WERI-Rb-1 (cell line): ENCODE measurements at regions not wholly inside any gene's neighbourhood (a gene's known extent, or its start where the extent isn't known, plus 50 kb on each side); places are given as distances from the start of the nearest gene placed in this dataset.

Source experiments
- DNase-seq: peaks from one replicate; pipeline ENCODE4 v3.0.0-alpha.2; 2020
- H3K27ac ChIP-seq: fragments of 250-450 bp; sonication (Bioruptor Pico); 2 replicates; pipeline ENCODE4 v1.5.1; 2020; ENCODE audit warnings: mild to moderate bottlenecking, moderate library complexity
- H3K27me3 ChIP-seq: fragments of 250-450 bp; sonication (Bioruptor Pico); 2 replicates; pipeline ENCODE4 v1.5.1; 2021; ENCODE audit warnings: mild to moderate bottlenecking, low read depth, moderate library complexity; ENCODE audit not compliant: insufficient read depth, severe bottlenecking
- H3K36me3 ChIP-seq: fragments of 250-450 bp; sonication (Bioruptor Pico); 2 replicates; pipeline ENCODE4 v1.5.1; 2020; ENCODE audit warnings: mild to moderate bottlenecking, moderate library complexity
- H3K4me3 ChIP-seq: 2 replicates; pipeline ENCODE4 v1.5.1; 2011; ENCODE audit warnings: low read depth, mild to moderate bottlenecking, control low read depth, low read length
- H3K9me3 ChIP-seq: fragments of 250-450 bp; sonication (Bioruptor Pico); 2 replicates; pipeline ENCODE4 v1.5.1; 2021; ENCODE audit warnings: mild to moderate bottlenecking, moderate library complexity; ENCODE audit not compliant: severe bottlenecking
- TF ChIP-seq, protein P1 (sequence below): IDR thresholded peaks from 2 replicates; pipeline ENCODE4 v1.5.1; 2011; ENCODE audit warnings: low read depth, mild to moderate bottlenecking, control low read depth, inconsistent platforms, low read length

DNA sequence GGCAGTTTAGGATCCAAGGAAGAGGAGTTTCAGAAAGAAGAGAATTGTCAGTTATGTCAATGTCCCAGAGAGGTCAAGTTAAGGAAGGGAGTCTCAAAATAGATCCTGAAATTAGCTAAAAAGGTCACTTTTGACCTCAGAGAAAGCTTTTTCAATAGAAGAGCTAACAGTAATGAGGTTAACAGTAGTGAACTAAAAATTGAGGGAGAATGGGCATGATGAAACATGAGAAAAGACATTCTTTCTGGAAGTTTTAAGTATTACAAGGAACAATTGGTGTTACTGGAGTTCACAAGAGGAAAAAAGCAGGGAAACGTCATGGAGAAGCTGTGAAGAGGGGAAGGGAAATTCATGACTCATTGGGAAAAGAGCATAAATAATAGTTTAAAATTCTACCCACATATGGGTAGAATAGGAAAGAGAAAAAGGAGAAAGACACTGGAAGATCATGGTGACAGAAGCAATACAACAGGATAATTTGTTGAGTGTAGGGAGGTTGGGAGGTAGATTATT lies 381.2 kb upstream of the FAR2 start:
- H3K27ac ChIP-seq: no peak overlapping the region

DNA sequence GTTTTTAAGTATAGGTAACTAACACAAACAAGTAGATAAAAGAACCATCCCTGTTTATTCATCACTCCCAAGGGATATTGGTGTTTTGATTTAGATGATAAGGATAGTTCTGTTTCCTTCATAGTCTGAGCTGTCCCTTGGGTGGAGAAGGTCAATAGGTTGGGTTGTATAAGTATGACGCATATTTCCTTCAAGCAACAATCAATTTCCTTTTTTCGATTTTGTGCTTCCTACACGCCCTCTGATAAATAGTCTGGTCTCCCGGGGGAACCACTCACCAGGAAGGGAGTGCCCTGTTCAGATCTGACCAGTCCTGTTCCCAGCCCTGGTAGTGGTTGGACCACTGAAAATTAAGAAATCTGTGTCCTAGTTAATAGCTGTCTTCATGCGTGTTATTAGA lies 378.8 kb upstream of the FAR2 start:
- no peaks in the 10 kb centered on the region for H3K36me3 ChIP-seq
- TF ChIP-seq, protein P1, sequence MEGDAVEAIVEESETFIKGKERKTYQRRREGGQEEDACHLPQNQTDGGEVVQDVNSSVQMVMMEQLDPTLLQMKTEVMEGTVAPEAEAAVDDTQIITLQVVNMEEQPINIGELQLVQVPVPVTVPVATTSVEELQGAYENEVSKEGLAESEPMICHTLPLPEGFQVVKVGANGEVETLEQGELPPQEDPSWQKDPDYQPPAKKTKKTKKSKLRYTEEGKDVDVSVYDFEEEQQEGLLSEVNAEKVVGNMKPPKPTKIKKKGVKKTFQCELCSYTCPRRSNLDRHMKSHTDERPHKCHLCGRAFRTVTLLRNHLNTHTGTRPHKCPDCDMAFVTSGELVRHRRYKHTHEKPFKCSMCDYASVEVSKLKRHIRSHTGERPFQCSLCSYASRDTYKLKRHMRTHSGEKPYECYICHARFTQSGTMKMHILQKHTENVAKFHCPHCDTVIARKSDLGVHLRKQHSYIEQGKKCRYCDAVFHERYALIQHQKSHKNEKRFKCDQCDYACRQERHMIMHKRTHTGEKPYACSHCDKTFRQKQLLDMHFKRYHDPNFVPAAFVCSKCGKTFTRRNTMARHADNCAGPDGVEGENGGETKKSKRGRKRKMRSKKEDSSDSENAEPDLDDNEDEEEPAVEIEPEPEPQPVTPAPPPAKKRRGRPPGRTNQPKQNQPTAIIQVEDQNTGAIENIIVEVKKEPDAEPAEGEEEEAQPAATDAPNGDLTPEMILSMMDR: no peak
- no peak overlapping the region for H3K4me3 ChIP-seq
- H3K27me3 ChIP-seq: no peaks in the 10 kb centered on the region
- H3K9me3 ChIP-seq: no peaks in the 10 kb centered on the region
- DNase-seq: no peak
- no peak overlapping the region for H3K27ac ChIP-seq

More for the DNA sequence above, 381.2 kb upstream of the FAR2 start:
- TF ChIP-seq, protein P1: no peak
- no peak for DNase-seq
- Histone ChIP-seq H3K4me3 (no peak overlapping the region), H3K27me3 (no peaks in the 10 kb centered on the region), H3K36me3 (no peaks in the 10 kb centered on the region), H3K9me3 (no peaks in the 10 kb centered on the region)

DNA sequence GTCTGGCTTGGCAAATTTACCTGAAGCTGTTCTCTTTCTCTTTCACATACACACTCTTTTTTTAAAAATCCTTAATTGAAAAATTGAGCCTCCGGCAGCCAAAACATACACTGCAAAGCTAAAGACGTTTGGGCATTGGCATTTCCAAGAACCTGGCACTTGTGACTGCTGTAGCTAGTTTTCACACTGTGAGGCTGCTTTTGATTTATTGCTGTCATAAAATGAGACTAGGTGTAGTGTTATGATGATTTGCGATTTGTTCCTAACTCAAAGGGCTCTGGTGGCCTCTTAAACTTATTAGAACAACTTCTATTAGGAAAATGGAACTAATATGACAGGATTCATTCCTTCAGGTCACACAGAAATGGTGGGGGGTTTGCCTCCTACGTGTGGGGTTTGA lies 377.1 kb upstream of the FAR2 start:
- H3K36me3 ChIP-seq: no peaks in the 10 kb centered on the region
- H3K27ac ChIP-seq: no peak overlapping the region
- TF ChIP-seq, protein P1: no peak
- DNase-seq: no peak
- no peak overlapping the region for H3K4me3 ChIP-seq
- H3K27me3 ChIP-seq: no peaks in the 10 kb centered on the region
- no peaks in the 10 kb centered on the region for H3K9me3 ChIP-seq

DNA sequence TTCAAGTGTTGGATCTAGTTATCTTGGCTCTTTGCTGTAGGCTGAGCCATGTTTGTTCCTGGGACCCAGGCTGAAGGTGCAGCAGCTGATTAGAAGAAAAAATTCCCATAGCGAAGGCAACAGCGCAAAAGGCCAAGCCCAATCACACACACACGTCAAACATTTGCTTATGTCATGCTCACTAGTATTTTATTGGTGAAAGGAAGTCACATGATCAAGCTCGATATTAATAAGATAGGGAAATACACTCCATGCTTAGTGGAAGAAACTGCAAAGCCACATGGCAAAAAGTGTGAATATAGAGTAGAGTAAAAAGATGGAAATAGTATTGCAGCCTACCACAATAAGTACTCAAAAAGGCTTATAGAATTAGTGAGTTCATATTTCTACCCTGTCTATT lies 373.5 kb upstream of the FAR2 start:
- TF ChIP-seq, protein P1: no peak

DNA sequence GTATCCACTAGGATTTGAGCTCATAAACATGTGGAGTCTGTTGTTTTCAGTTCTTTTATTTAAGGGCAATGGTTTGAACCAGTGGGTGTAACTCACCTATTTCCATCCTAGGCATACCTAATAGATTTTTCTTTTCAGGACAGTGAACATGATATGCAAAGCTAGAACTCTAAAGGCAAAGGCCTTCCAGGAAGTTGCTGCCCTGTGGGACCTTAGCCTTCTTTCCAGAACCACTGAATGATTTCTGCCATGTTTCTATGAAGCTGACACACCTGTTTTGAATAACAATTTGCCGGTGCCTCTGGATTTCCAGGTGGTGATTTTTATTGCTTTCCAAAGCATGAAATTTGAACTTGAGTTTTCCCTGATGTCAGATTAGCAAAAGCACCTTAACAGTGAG lies 372.9 kb upstream of the FAR2 start:
- DNase-seq: no peak
- Histone ChIP-seq H3K4me3 (no peak overlapping the region), H3K36me3 (no peaks in the 10 kb centered on the region), H3K27me3 (no peaks in the 10 kb centered on the region), H3K27ac (no peak overlapping the region), H3K9me3 (no peaks in the 10 kb centered on the region)
- TF ChIP-seq, protein P1: no peak

More for the DNA sequence above, 373.5 kb upstream of the FAR2 start:
- H3K27me3 ChIP-seq: no peaks in the 10 kb centered on the region
- no peaks in the 10 kb centered on the region for H3K9me3 ChIP-seq
- H3K4me3 ChIP-seq: no peak overlapping the region
- no peak for DNase-seq
- H3K36me3 ChIP-seq: no peaks in the 10 kb centered on the region
- no peak overlapping the region for H3K27ac ChIP-seq

DNA sequence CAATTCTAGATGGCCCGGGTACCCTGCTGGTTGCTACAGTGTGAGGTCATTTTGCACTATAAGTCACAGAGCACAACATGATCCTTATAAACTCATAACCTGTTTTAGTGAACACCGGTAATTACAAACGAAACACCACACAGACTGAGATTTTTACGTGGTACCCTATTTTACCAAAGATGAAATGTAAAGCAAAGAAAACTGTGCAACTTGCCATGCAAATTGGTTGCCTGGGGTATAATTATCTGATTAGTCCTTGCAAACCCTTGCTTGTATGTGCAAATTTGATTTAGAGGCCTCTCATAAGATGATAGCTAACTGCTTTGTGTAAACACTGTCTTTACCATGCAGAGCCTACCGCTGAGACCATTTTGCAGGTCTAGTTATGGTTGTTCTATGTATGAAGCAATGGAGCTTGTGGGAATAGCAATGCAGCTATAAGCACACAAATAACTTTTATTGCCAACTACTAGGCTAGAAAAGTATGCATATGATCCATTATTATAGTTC lies 372.1 kb upstream of the FAR2 start:
- no peaks in the 10 kb centered on the region for H3K9me3 ChIP-seq
- no peak overlapping the region for H3K4me3 ChIP-seq
- no peaks in the 10 kb centered on the region for H3K27me3 ChIP-seq
- no peak for DNase-seq
- H3K27ac ChIP-seq: no peak overlapping the region
- H3K36me3 ChIP-seq: no peaks in the 10 kb centered on the region
- TF ChIP-seq, protein P1: no peak
